ENCODE measurements at regions not wholly inside any gene's neighbourhood (a gene's known extent, or its start where the extent isn't known, plus 50 kb on each side); places are given as distances from the start of the nearest gene placed in this dataset.
"Not testable (repeated sequence)": the region's sequence is repeated elsewhere in the genome, so short reads cannot be mapped to it uniquely, and the experiment has no call there.

DNA sequence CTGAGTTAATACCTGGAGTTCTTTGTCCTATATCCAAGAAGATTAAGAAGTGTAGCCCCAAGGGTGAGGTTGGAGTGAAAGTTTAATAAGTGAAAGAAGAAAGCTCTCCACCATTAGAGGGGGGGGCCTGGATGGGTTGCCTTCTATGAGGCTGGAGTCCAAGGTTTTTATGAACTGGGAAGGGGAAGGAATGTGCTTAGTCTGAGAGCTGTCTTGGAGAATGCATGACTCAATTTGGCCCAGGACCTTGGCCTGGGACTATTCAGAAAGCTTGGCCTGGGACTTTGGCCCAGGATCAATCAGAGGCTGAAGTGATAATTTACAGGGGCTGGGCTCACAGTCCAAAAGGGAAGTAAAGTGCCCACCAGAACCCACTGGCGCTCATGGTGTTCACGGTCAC lies 1049.0 kb upstream of the GRIA3 start (continued):
- TF ChIP-seq, protein P1, sequence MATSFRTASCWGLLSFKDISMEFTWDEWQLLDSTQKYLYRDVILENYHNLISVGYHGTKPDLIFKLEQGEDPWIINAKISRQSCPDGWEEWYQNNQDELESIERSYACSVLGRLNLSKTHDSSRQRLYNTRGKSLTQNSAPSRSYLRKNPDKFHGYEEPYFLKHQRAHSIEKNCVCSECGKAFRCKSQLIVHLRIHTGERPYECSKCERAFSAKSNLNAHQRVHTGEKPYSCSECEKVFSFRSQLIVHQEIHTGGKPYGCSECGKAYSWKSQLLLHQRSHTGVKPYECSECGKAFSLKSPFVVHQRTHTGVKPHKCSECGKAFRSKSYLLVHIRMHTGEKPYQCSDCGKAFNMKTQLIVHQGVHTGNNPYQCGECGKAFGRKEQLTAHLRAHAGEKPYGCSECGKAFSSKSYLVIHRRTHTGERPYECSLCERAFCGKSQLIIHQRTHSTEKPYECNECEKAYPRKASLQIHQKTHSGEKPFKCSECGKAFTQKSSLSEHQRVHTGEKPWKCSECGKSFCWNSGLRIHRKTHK (tag by site-specific recombination; IDR thresholded peaks at IDR 0.05), result no peak
- TF ChIP-seq ZFP37 (tag by site-specific recombination; IDR thresholded peaks at IDR 0.05) (no peak), ZNF404 (tag by site-specific recombination; IDR thresholded peaks at IDR 0.05) (no peak), ZBTB21 (tag by site-specific recombination; IDR thresholded peaks at IDR 0.05) (no peak), WT1 (tag by site-specific recombination; IDR thresholded peaks at IDR 0.05) (no peak), ZNF146 (tag by site-specific recombination; IDR thresholded peaks at IDR 0.05) (no peak)
- TF ChIP-seq, protein P2, sequence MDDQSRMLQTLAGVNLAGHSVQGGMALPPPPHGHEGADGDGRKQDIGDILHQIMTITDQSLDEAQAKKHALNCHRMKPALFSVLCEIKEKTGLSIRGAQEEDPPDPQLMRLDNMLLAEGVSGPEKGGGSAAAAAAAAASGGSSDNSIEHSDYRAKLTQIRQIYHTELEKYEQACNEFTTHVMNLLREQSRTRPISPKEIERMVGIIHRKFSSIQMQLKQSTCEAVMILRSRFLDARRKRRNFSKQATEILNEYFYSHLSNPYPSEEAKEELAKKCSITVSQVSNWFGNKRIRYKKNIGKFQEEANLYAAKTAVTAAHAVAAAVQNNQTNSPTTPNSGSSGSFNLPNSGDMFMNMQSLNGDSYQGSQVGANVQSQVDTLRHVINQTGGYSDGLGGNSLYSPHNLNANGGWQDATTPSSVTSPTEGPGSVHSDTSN (CRISPR knock-in tag; IDR thresholded peaks at IDR 0.05), result no peak
- TF ChIP-seq, protein P3, sequence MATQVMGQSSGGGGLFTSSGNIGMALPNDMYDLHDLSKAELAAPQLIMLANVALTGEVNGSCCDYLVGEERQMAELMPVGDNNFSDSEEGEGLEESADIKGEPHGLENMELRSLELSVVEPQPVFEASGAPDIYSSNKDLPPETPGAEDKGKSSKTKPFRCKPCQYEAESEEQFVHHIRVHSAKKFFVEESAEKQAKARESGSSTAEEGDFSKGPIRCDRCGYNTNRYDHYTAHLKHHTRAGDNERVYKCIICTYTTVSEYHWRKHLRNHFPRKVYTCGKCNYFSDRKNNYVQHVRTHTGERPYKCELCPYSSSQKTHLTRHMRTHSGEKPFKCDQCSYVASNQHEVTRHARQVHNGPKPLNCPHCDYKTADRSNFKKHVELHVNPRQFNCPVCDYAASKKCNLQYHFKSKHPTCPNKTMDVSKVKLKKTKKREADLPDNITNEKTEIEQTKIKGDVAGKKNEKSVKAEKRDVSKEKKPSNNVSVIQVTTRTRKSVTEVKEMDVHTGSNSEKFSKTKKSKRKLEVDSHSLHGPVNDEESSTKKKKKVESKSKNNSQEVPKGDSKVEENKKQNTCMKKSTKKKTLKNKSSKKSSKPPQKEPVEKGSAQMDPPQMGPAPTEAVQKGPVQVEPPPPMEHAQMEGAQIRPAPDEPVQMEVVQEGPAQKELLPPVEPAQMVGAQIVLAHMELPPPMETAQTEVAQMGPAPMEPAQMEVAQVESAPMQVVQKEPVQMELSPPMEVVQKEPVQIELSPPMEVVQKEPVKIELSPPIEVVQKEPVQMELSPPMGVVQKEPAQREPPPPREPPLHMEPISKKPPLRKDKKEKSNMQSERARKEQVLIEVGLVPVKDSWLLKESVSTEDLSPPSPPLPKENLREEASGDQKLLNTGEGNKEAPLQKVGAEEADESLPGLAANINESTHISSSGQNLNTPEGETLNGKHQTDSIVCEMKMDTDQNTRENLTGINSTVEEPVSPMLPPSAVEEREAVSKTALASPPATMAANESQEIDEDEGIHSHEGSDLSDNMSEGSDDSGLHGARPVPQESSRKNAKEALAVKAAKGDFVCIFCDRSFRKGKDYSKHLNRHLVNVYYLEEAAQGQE (tag by site-specific recombination; IDR thresholded peaks at IDR 0.05), result no peak

DNA sequence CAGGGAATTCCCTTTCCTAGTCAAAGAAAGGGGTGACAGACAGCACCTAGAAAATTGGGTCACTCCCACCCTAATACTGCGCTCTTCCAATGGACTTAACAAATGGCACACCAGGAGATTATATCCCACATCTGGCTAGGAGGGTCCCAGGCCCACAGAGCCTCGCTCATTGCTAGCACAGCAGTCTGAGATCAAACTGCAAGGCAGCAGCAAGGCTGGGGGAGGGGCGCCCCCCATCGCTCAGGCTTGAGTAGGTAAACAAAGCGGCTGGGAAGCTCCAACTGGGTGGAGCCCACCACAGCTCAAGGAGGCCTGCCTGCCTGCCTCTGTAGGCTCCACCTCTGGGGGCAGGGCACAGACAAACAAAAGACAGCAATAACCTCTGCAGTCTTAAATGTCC lies 1043.9 kb upstream of the GRIA3 start:
- CTCF ChIA-PET; H3K36me3 ChIP-seq (ENCODE audit: control insufficient read depth in 2 of 2, insufficient read depth in 1 of 2, low read length in 2 of 2); H3K4me3 ChIP-seq (ENCODE audit: low read depth, low read length); H3K27ac ChIP-seq (ENCODE audit: extremely low read depth, low read depth, low read length); H3K9me3 ChIP-seq (ENCODE audit: control insufficient read depth, insufficient read depth, low read depth, low read length); H3K4me1 ChIP-seq (ENCODE audit: control insufficient read depth, insufficient read depth, low read length); POLR2A ChIA-PET: not testable (repeated sequence)

DNA sequence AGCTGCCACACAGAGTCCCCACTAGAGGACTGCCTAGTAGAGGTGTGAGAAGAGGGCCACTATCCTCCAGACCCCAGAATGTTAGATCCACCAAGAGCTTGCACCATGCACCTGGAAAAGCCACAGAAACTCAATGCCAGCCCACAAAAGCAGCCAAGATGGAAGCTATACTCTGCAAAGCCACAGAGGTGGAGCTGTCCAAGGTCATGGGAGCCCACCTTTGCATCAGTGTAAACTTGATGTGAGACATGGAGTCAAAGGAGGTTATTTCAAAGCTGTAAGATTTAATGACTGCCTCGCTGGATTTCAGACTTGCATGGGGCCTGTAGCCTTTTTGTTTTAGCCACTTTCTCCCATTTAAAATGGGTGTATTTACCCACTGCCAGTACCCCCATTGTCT lies 1030.1 kb upstream of the GRIA3 start:
- Histone ChIP-seq H3K36me3 (ENCODE audit: control insufficient read depth in 2 of 2, insufficient read depth in 1 of 2, low read length in 2 of 2) (no peaks in the 10 kb centered on the region), H3K4me1 (ENCODE audit: control insufficient read depth, insufficient read depth, low read length) (no peaks in the 10 kb centered on the region), H3K4me3 (ENCODE audit: low read depth, low read length) (no peak overlapping the region), H3K9me3 (ENCODE audit: control insufficient read depth, insufficient read depth, low read depth, low read length) (no peaks in the 10 kb centered on the region; the same call in 1 of the 2 replicates), H3K27ac (ENCODE audit: extremely low read depth, low read depth, low read length) (no peak overlapping the region)
- TF ChIP-seq, protein P3 (tag by site-specific recombination; IDR thresholded peaks at IDR 0.05), result peak; percentile 58; the same call in 1 of the 2 replicates
- TF ChIP-seq, protein P4, sequence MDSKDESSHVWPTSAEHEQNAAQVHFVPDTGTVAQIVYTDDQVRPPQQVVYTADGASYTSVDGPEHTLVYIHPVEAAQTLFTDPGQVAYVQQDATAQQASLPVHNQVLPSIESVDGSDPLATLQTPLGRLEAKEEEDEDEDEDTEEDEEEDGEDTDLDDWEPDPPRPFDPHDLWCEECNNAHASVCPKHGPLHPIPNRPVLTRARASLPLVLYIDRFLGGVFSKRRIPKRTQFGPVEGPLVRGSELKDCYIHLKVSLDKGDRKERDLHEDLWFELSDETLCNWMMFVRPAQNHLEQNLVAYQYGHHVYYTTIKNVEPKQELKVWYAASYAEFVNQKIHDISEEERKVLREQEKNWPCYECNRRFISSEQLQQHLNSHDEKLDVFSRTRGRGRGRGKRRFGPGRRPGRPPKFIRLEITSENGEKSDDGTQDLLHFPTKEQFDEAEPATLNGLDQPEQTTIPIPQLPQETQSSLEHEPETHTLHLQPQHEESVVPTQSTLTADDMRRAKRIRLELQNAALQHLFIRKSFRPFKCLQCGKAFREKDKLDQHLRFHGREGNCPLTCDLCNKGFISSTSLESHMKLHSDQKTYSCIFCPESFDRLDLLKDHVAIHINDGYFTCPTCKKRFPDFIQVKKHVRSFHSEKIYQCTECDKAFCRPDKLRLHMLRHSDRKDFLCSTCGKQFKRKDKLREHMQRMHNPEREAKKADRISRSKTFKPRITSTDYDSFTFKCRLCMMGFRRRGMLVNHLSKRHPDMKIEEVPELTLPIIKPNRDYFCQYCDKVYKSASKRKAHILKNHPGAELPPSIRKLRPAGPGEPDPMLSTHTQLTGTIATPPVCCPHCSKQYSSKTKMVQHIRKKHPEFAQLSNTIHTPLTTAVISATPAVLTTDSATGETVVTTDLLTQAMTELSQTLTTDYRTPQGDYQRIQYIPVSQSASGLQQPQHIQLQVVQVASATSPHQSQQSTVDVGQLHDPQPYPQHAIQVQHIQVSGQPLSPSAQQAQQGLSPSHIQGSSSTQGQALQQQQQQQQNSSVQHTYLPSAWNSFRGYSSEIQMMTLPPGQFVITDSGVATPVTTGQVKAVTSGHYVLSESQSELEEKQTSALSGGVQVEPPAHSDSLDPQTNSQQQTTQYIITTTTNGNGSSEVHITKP (tag by site-specific recombination; IDR thresholded peaks at IDR 0.05), result no peak
- ChIA-PET CTCF (no interaction called here), POLR2A (no interaction called here)
